HuH-7.5 (cell line): ENCODE measurements at regions not wholly inside any gene's neighbourhood (a gene's known extent, or its start where the extent isn't known, plus 50 kb on each side); places are given as distances from the start of the nearest gene placed in this dataset.
"Not testable (repeated sequence)": the region's sequence is repeated elsewhere in the genome, so short reads cannot be mapped to it uniquely, and the experiment has no call there.

Source experiments
- DNase-seq: peaks from one replicate; pipeline ENCODE4 v3.0.0; 2011; ENCODE audit warnings: low spot score

GRCh38 chr13:109938255-109938936, 152.0 kb upstream of the IRS2 start:
- DNase-seq, result no peak

- DNase-seq, result not testable (repeated sequence)
These were observed 148.1 kb upstream of the IRS2 start for GRCh38 chr13:109934520-109934919.

DNA sequence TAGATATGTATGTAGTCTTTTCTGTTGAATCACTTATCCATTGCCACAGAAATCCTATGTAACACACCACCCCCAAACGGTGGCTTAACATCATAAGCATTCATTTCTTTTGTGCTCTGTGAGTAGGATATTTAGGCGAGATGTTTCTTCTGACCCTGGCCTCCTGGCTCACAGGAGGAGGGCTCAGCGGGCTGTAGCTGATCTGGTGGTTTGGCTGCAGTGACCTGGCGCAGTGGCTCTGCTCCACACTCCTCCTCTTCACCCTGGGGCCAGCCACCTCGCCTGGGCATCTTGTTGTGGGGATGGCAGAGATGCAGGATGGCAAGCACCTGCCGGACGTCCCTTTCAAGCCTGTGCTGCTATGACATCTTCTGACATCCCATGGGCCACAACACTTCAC, 147.1 kb upstream of the IRS2 start:
- no peak for DNase-seq

GRCh38 chr13:109924376-109924775, 138.0 kb upstream of the IRS2 start:
- DNase-seq, result no peak

DNA sequence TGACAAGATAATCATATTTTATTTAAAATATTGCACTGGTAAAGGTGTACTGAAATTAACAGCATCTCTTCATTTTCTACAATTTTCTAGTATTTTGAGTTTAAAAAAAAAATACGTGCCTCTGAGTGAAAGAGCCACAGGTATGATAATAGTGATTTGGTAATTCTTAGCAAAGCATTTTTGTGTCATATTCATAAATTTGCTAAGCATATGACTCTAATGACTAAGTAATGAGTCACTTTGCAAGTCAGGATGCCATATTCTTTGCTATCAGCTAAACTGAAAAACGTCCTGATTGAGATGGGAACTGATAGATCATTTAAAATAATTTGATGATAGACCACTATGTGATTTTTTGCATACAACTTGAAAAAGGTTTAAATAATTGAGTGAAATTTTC, 136.1 kb upstream of the IRS2 start:
- DNase-seq, result no peak

- no peak for DNase-seq
These were observed 133.5 kb upstream of the IRS2 start for GRCh38 chr13:109919715-109920375.

GRCh38 chr13:109918179-109918711, 131.9 kb upstream of the IRS2 start:
- DNase-seq, result no peak

DNA sequence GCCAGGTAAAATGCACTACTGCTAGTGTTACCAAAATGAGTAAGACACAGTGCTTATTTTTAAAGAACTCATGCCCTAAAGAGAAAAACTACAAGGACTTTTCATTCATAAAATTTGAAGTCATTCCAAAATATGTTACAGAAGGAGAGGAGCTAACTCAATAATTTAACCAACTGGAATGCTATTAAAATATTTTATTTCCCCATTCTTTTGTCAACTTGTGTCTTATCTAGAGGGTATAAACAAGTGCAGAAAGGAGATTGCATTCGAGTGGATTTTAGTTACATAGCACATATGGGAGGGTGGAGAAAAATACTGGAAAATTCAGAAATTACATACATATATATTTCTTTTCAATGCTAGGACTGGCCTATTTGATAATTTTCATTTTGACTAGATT, 131.0 kb upstream of the IRS2 start:
- no peak for DNase-seq

DNA sequence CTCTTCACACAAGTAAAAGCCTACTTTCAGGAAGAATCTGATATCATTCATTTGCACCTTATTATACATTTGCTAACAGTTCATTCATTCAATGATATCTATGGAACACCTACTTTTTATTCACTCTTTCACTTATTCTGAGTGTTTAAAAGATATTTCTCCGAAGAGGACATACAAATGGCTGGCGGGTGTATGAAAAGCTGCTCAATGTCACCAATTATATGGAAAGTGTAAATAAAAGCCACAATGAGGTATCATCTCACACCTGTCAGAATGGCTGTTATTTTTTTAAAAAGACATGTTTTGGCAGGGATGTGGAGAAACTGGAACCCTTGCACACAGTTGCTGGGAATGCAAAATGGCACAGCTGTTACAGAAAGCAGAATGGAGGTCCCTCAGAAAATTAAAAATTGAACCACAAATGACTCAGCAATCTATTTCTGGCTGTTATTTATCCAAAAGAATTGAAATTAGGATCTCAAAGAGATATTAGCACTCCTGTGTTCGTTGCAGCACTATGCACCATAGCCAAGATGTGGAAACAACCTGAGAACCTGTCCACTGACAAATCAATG, 127.6 kb upstream of the IRS2 start:
- DNase-seq, result no peak

GRCh38 chr13:109913186-109913585, 126.8 kb upstream of the IRS2 start:
- no peak for DNase-seq

DNA sequence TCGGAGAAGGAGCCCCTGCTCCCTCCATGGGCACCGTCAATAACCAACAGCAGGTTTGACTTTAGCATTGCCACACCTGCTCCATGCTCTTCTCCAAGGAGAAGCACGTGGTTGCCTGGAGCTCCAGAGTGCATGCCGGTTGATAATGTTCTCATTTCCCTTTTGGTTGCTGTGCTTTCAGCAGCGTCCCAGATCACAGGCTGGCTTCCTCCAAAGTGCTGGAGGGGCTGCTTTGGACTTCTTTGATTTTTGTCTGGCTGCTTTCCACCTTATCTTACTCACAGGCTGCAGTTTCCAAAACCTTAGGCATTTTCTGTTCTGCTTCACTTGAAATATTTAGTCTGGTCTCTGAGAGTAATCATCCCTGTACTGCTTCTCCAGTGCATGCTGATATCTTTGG, 123.8 kb upstream of the IRS2 start:
- DNase-seq, result no peak

DNA sequence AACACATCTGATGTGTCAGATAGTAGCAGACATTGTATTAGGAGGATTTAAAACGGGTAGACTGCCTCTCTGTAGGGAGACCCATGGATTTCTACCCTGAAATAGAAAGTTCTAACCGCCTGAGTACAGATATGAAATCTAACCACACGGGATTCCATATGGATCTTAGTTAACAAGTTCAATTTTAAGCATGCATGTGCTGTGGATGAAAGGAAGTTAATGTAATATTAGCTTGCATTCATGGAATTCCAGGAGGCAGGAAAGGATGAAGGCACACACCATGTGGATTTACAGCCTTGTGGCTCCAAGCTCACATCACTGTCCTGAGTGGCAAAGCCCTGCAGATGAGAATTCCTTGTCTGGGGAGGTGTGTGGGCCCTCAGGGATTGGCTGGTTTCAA, 120.6 kb upstream of the IRS2 start:
- DNase-seq, result no peak

- no peak for DNase-seq
These were observed 117.8 kb upstream of the IRS2 start for GRCh38 chr13:109904218-109904617.

DNA sequence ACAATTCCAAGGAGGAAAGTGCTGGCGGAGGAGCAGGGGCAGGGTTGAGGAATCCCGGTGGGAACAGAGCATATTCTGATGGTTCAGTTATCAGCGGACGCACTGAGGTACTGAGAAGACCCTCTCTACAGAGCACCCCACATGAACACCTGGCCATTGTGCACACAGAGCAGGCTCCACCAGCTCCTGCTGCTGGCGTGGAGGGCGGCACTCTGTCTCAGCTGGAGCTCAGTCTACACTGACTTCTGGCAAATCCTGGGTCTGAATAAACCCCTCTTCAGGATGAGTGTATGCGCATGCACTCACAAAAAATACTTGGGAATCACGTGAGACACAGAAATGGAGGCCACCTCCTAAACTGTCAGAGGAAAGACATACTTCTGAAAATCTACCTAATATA, 114.4 kb upstream of the IRS2 start:
- no peak for DNase-seq

GRCh38 chr13:109900320-109900719, 113.9 kb upstream of the IRS2 start:
- DNase-seq, result no peak

- DNase-seq, result no peak
These were observed 113.4 kb upstream of the IRS2 start for GRCh38 chr13:109899748-109900147.

GRCh38 chr13:109899316-109899715, 112.9 kb upstream of the IRS2 start:
- no peak for DNase-seq

GRCh38 chr13:109897988-109898624, 111.7 kb upstream of the IRS2 start:
- no peak for DNase-seq

- DNase-seq, result no peak
These were observed 105.7 kb upstream of the IRS2 start for GRCh38 chr13:109892101-109892500.

DNA sequence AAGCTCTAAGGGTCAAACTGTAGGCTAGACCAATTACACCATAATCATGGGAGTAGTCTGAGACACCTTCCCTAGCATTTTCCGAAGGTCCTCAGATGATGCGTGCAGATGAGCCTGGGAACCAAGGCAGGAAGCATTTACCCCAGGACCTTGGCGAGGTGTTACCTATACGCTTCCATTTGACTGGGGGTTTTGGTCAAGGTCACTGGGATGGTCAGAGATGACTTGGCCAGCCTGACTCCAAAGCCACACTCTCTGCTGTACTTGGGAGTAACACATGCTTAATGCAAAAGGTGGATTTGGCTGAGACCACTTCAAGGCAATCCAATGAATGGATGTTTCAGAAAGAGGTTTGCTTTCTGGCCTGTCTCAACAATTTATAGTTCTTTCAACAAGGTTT, 98.9 kb upstream of the IRS2 start:
- DNase-seq, result no peak

- no peak for DNase-seq
These were observed 98.1 kb upstream of the IRS2 start for GRCh38 chr13:109884462-109884861.

DNA sequence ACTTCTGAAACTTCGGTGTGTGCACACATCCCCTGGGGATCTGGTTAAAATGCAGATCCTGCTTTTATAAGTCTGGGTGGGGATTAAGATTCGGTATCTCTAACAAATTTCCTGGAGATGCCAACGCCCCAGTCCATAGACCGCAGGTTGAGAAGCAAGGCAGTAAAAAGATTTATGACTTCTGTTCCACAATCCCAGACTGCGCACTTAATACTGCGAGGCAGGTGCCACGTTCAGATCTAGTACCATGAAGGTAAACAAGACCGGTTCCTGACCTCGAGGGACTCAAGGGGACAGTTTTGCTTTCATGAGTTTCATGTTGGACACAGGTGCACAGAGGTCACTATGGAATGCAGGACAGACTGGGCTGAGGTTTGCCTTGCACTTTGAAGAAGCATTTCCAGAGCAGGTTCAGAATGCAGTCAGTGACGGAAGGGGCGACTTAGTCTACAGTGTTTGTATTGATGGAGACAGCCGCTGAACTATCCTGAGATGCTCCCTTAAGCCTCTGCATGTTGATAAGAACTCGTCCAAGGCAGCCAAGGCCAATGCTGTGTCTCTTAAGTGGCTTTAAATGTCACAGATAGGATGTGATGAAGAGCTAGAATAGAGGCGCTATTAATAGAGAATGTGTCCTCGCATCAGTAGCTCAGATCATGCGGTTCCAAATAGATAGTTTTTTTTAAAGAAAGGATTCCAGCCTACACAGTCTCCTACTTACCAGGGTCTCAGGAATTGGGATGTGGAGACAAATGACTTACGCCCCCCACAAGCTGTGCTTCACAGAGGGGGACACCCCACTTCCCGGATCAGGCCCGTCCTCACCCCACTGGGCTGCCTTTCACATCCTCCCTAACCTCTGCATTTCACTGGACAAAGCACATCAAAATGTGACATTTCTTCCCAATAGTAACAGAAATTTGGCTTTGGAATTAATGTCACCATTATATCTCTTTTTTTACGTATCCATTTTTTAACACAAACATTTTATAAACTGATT, 97.1 kb upstream of the IRS2 start:
- DNase-seq, result no peak
